Natural killer cell treated with Interleukin-12 subunit alpha and Interleukin-12 subunit beta and Interleukin-15 and Interleukin-18, amount 100 ng/mL, for 72 hours (primary cell): ENCODE measurements at regions not wholly inside any gene's neighbourhood (a gene's known extent, or its start where the extent isn't known, plus 50 kb on each side); places are given as distances from the start of the nearest gene placed in this dataset.
"Not testable (repeated sequence)": the region's sequence is repeated elsewhere in the genome, so short reads cannot be mapped to it uniquely, and the experiment has no call there.

Source experiments
- ATAC-seq, 2 donors: fragments of 150-1000 bp; cut with Tn5 transposase in 1 of 2; sonication (Bioruptor Pico), chemical (Tn5 transposase) in 1 of 2; 2 replicates each; pipeline ENCODE4 v1.10.0; 2021
- DNase-seq: peaks from one replicate; pipeline ENCODE4 v3.0.0; 2022; ENCODE audit warnings: low spot score
- H3K27ac Mint-ChIP-seq, 2 donors: 1 replicate in 1 of 2; 2 replicates in 1 of 2; pipeline ENCODE4 v1.8.0; 2022; ENCODE audit warnings: mixed read lengths in 2 of 2, mild to moderate bottlenecking in 1 of 2, moderate library complexity in 1 of 2
- H3K27me3 Mint-ChIP-seq, 2 donors: 1 replicate in 1 of 2; 2 replicates in 1 of 2; pipeline ENCODE4 v1.8.0; 2022; ENCODE audit warnings: mixed read lengths in 2 of 2
- H3K36me3 Mint-ChIP-seq: one replicate; pipeline ENCODE4 v1.8.0; 2022; ENCODE audit warnings: mixed read lengths
- H3K4me1 Mint-ChIP-seq, 2 donors: 1 replicate in 1 of 2; 2 replicates in 1 of 2; pipeline ENCODE4 v1.8.0; 2022; ENCODE audit warnings: low read depth in 2 of 2, mixed read lengths in 2 of 2, mild to moderate bottlenecking in 1 of 2
- H3K4me3 Mint-ChIP-seq: one replicate; pipeline ENCODE4 v1.8.0; 2022; ENCODE audit warnings: mixed read lengths
- H3K9me3 Mint-ChIP-seq: 2 replicates; pipeline ENCODE4 v1.8.0; 2022; ENCODE audit warnings: mixed read lengths

DNA sequence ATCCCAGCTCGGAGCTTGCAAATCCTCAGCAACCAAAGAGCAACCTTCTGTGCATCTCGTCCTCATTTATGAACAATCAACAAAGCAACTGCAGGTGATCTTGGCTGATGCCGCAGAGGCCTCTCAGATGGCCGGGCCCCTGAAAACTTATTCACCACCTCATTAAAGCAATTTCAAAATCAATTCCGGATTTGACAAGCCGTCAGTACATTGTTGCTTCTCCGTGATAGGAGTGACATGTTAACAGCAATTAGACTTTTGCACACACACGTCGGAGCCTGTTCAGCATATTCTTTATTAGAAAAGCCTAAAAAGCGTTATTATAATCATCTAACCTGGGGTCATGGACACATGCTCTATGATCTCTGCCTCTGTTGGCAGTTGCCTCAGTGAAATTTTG, 183.1 kb upstream of the CXCR4 start:
- no peak for ATAC-seq
- Mint-ChIP-seq H3K4me1 (peaks cover 11 to 12% of the 10 kb centered on the region in 2 donors), H3K4me3 (no peak overlapping the region), H3K36me3 (no peaks in the 10 kb centered on the region), H3K9me3 (no peaks in the 10 kb centered on the region), H3K27me3 (peaks cover 5% of the 10 kb centered on the region in 2 donors), H3K27ac (no peak overlapping the region)
- no peak for DNase-seq

DNA sequence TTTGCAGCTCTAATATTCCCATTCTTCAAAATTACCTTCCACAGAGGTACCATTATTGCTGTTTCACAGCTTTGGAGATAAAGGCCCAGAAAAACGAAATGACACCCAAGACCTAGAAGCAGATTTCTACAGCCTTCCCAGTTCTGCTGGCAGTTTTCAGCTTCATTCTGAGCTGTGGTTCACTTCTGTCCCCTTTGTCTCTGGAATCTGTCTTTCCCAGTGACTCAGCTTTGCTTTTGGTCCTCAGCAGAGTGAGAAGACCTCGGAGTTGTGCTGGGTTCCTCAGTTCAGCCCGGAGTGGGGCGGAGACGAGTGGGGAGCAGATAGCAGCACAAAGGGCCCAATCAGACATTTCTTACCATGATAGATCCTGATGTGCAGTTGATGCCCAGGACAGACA, 180.7 kb upstream of the CXCR4 start:
- no peak overlapping the region for H3K4me3 Mint-ChIP-seq
- DNase-seq (no peak), ATAC-seq (no peak)
- no peak overlapping the region for H3K27ac Mint-ChIP-seq
- peaks cover 5% of the 10 kb centered on the region in 2 donors for H3K27me3 Mint-ChIP-seq
- H3K9me3 Mint-ChIP-seq: no peaks in the 10 kb centered on the region
- no peaks in the 10 kb centered on the region for H3K36me3 Mint-ChIP-seq
- H3K4me1 Mint-ChIP-seq: no peaks in the 10 kb centered on the region

DNA sequence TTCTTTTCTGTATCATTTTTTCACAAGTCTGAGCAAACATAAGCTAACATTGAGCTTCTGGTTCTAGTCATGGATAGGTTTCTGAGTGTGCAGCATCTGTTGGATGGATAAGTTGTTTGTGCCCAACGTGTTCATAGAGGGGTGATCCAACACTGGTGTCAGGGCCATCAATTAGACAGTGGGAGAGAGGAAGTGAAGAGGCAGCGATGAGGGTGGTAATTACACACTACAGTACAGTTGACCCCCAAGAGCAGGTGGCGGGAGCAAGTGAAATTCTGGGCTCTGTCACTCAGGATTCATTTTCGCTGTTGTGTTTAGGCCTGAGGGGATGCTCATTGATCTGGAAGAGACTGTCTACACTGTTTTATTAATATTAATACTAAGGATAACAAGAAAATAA, 180.0 kb upstream of the CXCR4 start:
- H3K4me3 Mint-ChIP-seq: no peak overlapping the region
- H3K27ac Mint-ChIP-seq: no peak overlapping the region
- H3K9me3 Mint-ChIP-seq: no peaks in the 10 kb centered on the region
- peaks cover 1 to 4% of the 10 kb centered on the region in 2 donors for H3K27me3 Mint-ChIP-seq
- ATAC-seq (no peak), DNase-seq (no peak)
- no peaks in the 10 kb centered on the region for H3K36me3 Mint-ChIP-seq
- no peaks in the 10 kb centered on the region for H3K4me1 Mint-ChIP-seq

DNA sequence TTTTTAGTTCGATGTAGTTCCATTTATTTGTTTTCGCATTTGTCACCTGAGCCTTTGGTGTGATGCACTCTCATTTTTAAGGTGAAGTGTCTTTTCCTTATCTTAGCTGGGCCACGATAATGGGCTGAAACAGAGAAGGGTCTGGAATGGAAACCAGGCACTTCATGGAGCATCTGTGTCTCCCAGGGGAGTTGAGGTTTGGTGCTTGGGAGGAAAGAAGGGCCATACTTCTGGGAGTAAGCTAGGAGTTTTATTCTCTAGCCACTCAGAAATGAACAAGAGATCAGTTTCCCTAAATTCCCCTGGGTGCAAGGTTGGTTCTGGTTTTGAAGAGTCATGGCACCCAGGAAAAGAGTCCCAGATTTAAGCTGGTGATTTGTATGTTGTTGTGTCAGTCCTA, 179.4 kb upstream of the CXCR4 start:
- no peak overlapping the region for H3K27ac Mint-ChIP-seq

DNA sequence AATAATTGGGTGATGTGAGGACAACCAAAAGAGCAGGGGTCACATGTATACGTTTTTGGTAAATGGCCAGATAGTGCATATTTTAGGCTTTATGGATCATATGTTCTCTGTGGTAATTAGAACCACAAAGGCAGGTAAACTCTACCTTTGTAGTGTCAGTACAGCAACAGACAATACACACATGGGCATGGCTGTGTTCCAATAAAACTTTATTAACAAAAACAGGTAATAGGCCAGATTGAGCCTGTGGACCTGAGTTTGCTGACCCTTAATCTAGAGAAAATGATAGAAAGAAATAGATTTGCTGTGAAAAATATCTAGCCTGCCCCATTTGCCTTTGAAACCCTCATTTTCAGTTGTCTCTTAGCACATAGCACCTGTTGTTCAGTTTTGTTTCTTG, 177.2 kb upstream of the CXCR4 start:
- no peak for DNase-seq
- H3K36me3 Mint-ChIP-seq: no peaks in the 10 kb centered on the region
- no peak overlapping the region for H3K27ac Mint-ChIP-seq
- no peak for ATAC-seq
- no peaks in the 10 kb centered on the region for H3K4me1 Mint-ChIP-seq
- no peaks in the 10 kb centered on the region for H3K9me3 Mint-ChIP-seq
- no peak overlapping the region for H3K4me3 Mint-ChIP-seq
- no peaks in the 10 kb centered on the region for H3K27me3 Mint-ChIP-seq

More for the DNA sequence above, 179.4 kb upstream of the CXCR4 start:
- DNase-seq (no peak), ATAC-seq (no peak)
- Mint-ChIP-seq H3K27me3 (peaks cover 0 to 2% of the 10 kb centered on the region in 2 donors), H3K36me3 (no peaks in the 10 kb centered on the region), H3K9me3 (no peaks in the 10 kb centered on the region), H3K4me1 (no peaks in the 10 kb centered on the region), H3K4me3 (no peak overlapping the region)

DNA sequence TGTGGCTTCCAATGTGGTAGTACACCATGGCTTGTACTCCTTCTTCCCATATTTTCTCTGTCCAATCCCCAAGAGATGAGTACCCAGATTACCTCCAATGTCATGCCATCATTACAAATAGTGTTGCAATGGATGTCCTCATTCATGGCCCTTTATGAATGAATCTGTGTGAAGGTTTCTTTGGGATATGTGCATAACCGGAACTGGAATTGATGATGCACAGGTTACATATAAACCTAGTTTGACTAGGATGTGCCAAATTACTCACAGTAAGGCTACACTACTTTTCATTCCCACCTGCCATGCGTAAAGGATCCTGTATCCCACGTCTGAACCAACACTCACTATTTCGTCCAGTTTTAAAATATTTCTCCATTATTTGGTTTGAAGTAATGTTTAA, 173.9 kb upstream of the CXCR4 start:
- Mint-ChIP-seq H3K27me3 (no peaks in the 10 kb centered on the region), H3K27ac (no peak overlapping the region), H3K9me3 (no peaks in the 10 kb centered on the region), H3K4me1 (no peaks in the 10 kb centered on the region), H3K36me3 (no peaks in the 10 kb centered on the region), H3K4me3 (no peak overlapping the region)
- DNase-seq: no peak
- ATAC-seq: no peak

DNA sequence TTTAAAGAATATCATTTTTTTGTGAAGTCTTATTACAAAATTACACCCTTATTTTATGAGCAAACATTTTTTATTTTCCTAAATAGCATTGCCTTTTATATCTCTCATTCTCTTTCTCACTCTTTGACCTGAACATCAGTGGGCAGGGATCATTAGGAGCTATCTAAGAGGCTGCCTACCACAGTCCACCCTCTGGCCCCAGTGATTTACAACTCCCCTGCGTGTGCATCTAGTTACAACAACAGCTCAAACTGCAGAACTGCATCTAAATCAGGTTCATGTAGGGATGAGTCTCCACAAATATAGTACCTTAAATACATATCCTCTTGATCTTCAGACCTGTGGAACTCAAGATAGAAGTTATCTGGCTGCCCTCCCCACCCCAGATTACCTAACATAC, 172.4 kb upstream of the CXCR4 start:
- Mint-ChIP-seq H3K9me3 (no peaks in the 10 kb centered on the region), H3K27me3 (peaks cover 0 to 3% of the 10 kb centered on the region in 2 donors), H3K4me1 (peaks cover 2 to 3% of the 10 kb centered on the region in 2 donors), H3K4me3 (no peak overlapping the region), H3K36me3 (no peaks in the 10 kb centered on the region), H3K27ac (peak overlapping the region in 1 of 2 donors; percentile 8)
- DNase-seq (no peak), ATAC-seq (no peak)

DNA sequence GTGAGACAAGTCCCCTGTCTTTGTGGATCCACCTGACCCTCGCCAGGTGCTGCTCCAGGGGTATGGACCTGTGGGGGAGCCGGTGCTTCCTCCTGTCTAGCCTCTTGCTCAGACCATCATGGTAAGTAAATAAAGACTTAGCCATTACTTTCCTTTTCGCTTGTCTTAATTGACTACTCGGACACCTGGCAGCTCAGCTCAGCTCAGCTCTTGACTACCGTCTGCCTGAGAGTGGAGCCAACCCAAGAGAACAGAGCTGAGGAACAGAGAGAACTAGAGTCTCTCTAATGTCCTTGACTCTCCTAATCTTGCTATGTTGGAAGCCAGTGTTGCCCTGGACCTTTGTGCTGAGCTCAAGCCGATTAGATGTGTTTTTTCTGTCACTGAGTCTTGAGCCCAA, 170.3 kb upstream of the CXCR4 start:
- Mint-ChIP-seq H3K27ac (no peak overlapping the region), H3K4me3 (no peak overlapping the region), H3K4me1 (peaks cover 7 to 9% of the 10 kb centered on the region in 2 donors), H3K27me3 (peaks cover 0 to 3% of the 10 kb centered on the region in 2 donors), H3K9me3 (no peaks in the 10 kb centered on the region), H3K36me3 (no peaks in the 10 kb centered on the region)
- ATAC-seq (no peak), DNase-seq (no peak)

DNA sequence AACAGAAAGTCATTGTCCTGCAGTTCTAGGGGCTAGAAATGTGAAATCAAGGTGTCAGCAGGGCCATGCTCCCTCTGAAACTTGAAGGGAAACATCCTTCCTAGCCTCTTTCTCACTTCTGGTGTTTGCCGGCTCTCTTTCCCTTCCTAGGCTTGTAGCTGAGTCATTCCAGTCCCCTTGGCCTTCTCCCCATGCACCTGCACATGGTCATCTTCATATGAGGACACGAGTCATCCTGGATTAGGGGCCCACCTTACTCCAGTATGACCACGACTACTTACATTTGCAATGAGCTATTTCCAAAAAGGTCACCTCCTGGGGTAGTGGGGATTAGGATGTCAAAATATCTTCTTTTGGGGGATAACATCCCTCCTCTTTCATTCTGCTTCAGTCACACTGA, 168.5 kb upstream of the CXCR4 start:
- Mint-ChIP-seq H3K4me1 (peaks cover 22 to 27% of the 10 kb centered on the region in 2 donors), H3K27ac (no peak overlapping the region), H3K9me3 (no peaks in the 10 kb centered on the region), H3K27me3 (peaks cover 0 to 6% of the 10 kb centered on the region in 2 donors), H3K4me3 (no peak overlapping the region), H3K36me3 (no peaks in the 10 kb centered on the region)
- DNase-seq (no peak), ATAC-seq (no peak)

DNA sequence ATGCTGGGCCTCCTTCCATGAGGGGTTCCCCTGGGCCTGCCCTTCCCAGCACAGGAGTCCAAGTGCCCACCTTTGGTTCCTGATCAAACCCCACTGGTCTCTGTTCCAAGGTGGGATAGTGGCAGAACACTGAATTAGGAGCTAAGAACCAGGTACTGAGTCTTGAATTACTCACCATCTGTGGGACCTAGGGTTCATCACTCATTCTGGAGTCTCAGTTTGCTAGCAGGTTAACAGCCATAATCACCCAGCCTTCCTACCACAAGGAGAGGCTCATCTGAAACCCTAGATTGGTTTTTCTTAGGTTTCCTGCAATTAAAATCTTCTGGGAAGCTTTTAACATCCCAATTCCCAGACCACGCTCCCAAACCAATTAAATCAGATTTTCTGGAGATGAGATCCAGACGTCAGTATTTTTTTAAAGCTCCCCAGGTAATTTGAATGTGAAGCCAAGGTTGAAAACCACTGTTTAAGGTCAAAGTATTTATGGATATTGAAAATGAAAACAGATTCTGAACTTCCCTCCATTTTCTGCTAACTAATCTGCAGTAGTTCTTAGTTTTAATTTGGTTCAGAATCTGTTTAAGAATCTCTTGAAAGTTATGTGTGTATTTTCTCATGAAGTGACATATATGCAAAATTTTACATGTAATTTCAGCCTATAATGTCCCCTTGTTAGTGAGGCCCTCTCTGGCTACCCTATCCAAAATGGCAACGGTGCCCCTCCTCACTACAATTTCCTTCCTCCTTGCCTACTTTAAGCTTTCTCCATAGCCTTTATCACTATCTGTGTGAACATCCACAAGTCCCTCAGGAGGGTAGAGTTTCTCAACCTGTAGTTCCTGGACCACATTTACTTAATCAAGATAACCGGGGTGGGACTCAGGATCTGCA, 166.5 kb upstream of the CXCR4 start:
- peak overlapping the region; percentile 17 to 64 for H3K27ac Mint-ChIP-seq
- no peaks in the 10 kb centered on the region for H3K36me3 Mint-ChIP-seq
- peaks cover 0 to 6% of the 10 kb centered on the region in 2 donors for H3K27me3 Mint-ChIP-seq
- no peaks in the 10 kb centered on the region for H3K9me3 Mint-ChIP-seq
- no peak for ATAC-seq
- DNase-seq: no peak
- no peak overlapping the region for H3K4me3 Mint-ChIP-seq
- peaks cover 33 to 39% of the 10 kb centered on the region in 2 donors for H3K4me1 Mint-ChIP-seq

DNA sequence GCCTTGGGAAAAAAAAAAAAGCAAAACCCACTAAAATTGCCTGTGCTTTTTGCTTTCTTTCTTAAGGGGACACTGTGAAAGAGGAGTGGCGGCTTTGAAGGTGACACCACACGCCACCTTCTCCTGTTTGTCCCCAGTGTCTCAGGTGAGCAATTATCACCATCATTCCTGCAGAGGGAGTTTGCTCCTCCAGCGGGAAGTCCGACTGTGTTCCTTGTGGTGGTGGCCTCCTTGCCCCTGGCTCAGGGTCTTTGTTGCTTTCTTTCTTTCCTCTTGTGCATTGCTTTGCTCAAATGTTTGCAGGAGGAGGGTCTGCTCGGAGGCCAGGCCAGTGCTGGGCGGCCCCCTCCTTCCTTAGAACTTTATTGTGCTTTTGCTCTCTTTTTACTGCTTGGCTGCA, 164.3 kb upstream of the CXCR4 start:
- H3K4me3 Mint-ChIP-seq: peak overlapping the region; percentile 63
- ATAC-seq (no peak), DNase-seq (no peak)
- H3K4me1 Mint-ChIP-seq: peaks cover 33 to 39% of the 10 kb centered on the region in 2 donors
- H3K27ac Mint-ChIP-seq: peak overlapping the region; percentile 85 to 88
- H3K27me3 Mint-ChIP-seq: peaks cover 0 to 6% of the 10 kb centered on the region in 2 donors
- H3K9me3 Mint-ChIP-seq: no peaks in the 10 kb centered on the region
- H3K36me3 Mint-ChIP-seq: no peaks in the 10 kb centered on the region

DNA sequence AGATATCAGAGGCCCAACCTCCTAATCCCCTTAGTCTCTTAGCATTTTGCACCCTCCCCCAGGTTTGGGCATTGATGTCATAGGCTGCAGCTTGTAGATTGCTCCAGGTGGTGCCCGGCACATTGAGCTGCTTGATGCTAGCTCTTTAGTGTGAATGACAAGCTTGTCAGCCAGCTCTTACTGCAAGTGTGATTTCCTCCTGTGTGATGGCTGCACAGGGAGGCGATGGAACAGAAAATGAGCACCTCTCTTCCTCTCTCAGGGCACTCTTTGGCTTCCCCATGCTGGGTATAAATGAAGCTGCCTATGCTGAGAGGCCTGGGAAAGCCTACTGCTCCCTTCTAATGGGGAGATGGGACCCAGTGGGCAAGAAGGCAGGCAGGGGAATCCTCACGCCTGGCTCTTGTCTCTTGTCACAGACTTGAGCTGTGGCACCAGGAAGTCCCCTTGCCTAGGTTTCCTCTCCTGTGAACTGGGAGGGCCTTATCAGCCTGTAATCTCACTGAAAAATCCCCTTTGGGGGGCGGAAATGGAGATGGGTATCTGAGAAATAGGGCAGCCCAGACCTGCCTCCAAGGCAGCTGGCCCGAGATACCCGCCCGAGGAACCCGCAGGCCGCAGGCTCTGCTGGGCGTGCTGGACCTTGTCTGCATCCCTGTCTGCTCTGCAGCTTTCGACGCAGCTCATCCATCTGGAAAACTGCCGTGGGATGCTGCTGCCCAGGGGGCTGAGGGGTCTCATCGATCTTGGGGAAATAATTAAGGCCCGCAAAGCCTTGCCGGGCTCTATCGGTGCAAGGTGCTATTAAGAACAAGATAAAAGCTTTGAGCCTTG, 163.5 kb upstream of the CXCR4 start:
- peaks cover 33 to 39% of the 10 kb centered on the region in 2 donors for H3K4me1 Mint-ChIP-seq
- H3K9me3 Mint-ChIP-seq: no peaks in the 10 kb centered on the region
- no peaks in the 10 kb centered on the region for H3K36me3 Mint-ChIP-seq
- ATAC-seq: peak; percentile 84 to 88
- H3K4me3 Mint-ChIP-seq: peak overlapping the region; percentile 63
- H3K27ac Mint-ChIP-seq: peak overlapping the region; percentile 85 to 88
- peaks cover 0 to 6% of the 10 kb centered on the region in 2 donors for H3K27me3 Mint-ChIP-seq
- DNase-seq: peak; percentile 78

DNA sequence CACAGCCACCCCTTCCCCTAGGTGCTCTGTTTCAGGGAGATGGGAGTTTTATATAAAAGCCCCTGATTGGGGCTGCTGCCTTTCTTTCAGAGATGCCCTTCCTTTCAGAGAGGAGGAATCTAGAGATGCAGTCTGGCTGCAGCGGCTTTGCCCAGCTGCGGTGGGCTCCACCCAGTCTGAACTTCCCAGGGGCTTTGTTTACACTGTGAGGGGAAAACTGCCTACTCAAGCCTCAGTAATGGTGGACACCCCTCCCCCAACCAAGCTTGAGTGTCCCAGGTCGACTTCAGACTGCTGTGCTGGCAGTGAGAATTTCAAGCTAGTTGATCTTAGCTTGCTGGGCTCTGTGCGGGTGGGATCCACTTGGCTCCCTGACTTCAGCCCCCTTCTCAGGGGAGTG, 148.4 kb upstream of the CXCR4 start:
- ATAC-seq, H3K27ac Mint-ChIP-seq, H3K4me1 Mint-ChIP-seq, H3K9me3 Mint-ChIP-seq, H3K4me3 Mint-ChIP-seq, DNase-seq: not testable (repeated sequence)
- H3K27me3 Mint-ChIP-seq: peaks cover 9 to 12% of the 10 kb centered on the region in 2 donors
- peaks cover 21% of the 10 kb centered on the region for H3K36me3 Mint-ChIP-seq

DNA sequence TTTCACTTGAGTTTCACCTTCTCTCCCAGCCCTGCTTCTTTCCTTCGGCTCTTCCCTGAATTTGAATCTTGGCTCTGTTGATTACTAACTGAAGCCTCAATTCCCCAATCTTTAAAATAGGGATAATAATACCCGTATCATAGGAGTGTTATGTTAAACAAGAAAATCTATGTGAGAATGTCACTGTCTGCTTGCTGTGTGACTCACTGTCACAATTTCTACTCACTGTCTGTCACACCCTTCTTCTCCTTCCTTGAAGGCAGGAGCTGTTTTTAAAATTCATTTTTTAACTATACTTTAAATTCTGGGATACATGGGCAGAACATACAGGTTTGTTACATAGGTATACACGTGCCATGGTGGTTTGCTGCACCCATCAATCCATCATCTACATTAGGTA, 141.6 kb upstream of the CXCR4 start:
- Mint-ChIP-seq H3K27ac (no peak overlapping the region), H3K9me3 (peaks cover 7% of the 10 kb centered on the region), H3K27me3 (peaks cover 0 to 12% of the 10 kb centered on the region in 2 donors), H3K36me3 (no peaks in the 10 kb centered on the region), H3K4me1 (peaks cover 0 to 3% of the 10 kb centered on the region in 2 donors), H3K4me3 (no peak overlapping the region)
- DNase-seq (no peak), ATAC-seq (no peak)
